ENCODE measurements at regions not wholly inside any gene's neighbourhood (a gene's known extent, or its start where the extent isn't known, plus 50 kb on each side); places are given as distances from the start of the nearest gene placed in this dataset.

DNA sequence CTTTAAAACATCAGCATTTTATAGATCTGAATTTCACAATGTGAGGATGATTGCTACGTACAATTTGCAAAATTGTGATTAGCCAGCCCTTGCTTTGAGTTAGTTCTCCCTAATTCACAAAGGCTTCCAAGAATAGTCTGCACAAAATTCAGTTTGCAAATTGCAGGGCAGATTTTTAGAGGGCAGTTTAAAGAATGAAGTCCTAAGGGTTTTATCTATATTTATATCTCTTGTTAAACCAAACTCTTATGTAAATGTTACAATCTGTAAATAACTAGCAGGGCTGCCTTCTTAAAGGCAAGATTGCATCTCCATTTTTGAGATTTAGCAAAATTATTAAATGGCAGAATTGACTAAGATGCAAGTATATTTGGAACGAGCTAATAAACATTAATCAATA lies 52.8 kb upstream of the ZNF536 start:
- Mint-ChIP-seq H3K4me3 (no peak overlapping the region), H3K9me3 (peaks cover 15% of the 10 kb centered on the region)

DNA sequence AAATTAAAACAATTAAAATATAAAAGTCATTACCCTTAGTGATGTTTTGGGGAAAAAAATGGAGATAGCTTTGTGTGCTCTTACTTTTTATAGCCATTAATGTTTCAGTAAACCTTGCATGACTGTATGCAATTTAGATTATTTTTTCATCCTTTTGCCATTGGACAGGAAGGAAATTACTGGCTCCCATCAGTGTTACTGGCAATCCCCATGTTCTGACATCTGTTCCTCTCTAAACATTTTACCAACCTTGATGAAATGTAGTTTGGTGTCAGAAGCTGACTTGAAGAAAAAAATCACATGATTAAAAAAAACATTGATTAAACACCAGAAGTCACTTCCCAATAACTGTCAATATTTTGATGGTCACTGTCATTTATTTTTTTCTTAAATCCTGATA lies 52.3 kb upstream of the ZNF536 start:
- Mint-ChIP-seq H3K36me3 (ENCODE audit: low read depth) (no peaks in the 10 kb centered on the region), H3K9me3 (peaks cover 14% of the 10 kb centered on the region), H3K27me3 (ENCODE audit: low read depth) (no peaks in the 10 kb centered on the region), H3K4me1 (ENCODE audit: low read depth) (no peaks in the 10 kb centered on the region), H3K4me3 (no peak overlapping the region), H3K27ac (no peak overlapping the region)

More for the DNA sequence above, 52.8 kb upstream of the ZNF536 start:
- H3K27me3 Mint-ChIP-seq (ENCODE audit: low read depth), result no peaks in the 10 kb centered on the region
- H3K4me1 Mint-ChIP-seq (ENCODE audit: low read depth), result no peaks in the 10 kb centered on the region
- H3K36me3 Mint-ChIP-seq (ENCODE audit: low read depth), result no peaks in the 10 kb centered on the region
- H3K27ac Mint-ChIP-seq, result no peak overlapping the region

DNA sequence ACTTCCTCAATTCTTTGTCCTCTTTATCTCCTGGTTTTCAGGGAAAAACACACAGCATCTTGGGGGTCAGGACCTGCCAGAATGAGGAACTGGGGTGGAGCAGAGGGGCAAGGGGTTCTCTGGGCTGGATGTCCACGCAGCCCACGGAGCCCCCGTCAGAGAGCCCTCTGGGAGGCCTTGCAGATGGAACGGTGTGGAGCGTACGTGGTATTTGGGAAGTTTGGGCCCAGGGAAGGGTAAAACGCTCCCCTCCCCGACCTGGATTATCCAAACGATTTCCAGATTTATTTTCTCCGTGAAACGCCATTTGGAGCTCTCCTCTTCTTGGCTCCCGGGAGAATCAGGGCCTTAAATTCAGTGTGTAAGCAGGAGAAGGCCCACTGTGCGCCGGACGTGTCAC lies 51.7 kb upstream of the ZNF536 start:
- no peaks in the 10 kb centered on the region for H3K36me3 Mint-ChIP-seq (ENCODE audit: low read depth)
- H3K9me3 Mint-ChIP-seq, result peaks cover 12% of the 10 kb centered on the region
- no peak overlapping the region for H3K4me3 Mint-ChIP-seq
- no peaks in the 10 kb centered on the region for H3K27me3 Mint-ChIP-seq (ENCODE audit: low read depth)
- H3K4me1 Mint-ChIP-seq (ENCODE audit: low read depth), result no peaks in the 10 kb centered on the region
- no peak overlapping the region for H3K27ac Mint-ChIP-seq

DNA sequence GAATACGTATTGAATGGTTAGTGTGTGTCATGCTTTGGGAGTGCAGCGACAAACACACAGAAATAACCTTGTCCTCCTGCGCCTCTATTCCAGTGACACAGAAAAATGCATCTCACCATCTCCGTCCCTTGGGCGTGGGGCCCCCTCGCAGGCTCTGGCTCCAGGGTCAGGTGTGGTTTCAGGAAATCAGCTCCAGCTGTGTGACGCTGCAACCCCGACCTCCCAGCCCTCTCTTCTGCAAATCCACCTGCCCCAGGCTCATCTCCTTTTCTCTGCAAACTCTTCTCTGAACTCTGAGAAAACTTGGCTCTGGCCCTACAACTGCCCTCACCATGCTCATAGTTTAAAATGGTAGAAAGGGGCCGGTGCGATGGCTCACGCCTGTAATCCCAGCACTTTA lies 51.3 kb upstream of the ZNF536 start:
- no peak overlapping the region for H3K27ac Mint-ChIP-seq
- no peaks in the 10 kb centered on the region for H3K4me1 Mint-ChIP-seq (ENCODE audit: low read depth)
- H3K9me3 Mint-ChIP-seq, result peaks cover 8% of the 10 kb centered on the region
- no peaks in the 10 kb centered on the region for H3K36me3 Mint-ChIP-seq (ENCODE audit: low read depth)
- H3K4me3 Mint-ChIP-seq, result no peak overlapping the region
- H3K27me3 Mint-ChIP-seq (ENCODE audit: low read depth), result no peaks in the 10 kb centered on the region

Data from T-helper 1 cell treated with Interleukin-12 subunit alpha and Interleukin-12 subunit beta and Interleukin-4 antibody, amounts not matched to agents 30 μg/mL and 1 μg/mL, for 36 hours (primary cell).